GM21360 (cell line): ENCODE measurements at regions not wholly inside any gene's neighbourhood (a gene's known extent, or its start where the extent isn't known, plus 50 kb on each side); places are given as distances from the start of the nearest gene placed in this dataset.
"Not testable (repeated sequence)": the region's sequence is repeated elsewhere in the genome, so short reads cannot be mapped to it uniquely, and the experiment has no call there.

ENCODE experiments used
- ATAC-seq: cut with Tn5 transposase; IDR thresholded peaks from one replicate; pipeline ENCODE4 v1.9.1; 2021; ENCODE audit warnings: mild to moderate bottlenecking, moderate library complexity; ENCODE audit not compliant: unreplicated experiment

DNA sequence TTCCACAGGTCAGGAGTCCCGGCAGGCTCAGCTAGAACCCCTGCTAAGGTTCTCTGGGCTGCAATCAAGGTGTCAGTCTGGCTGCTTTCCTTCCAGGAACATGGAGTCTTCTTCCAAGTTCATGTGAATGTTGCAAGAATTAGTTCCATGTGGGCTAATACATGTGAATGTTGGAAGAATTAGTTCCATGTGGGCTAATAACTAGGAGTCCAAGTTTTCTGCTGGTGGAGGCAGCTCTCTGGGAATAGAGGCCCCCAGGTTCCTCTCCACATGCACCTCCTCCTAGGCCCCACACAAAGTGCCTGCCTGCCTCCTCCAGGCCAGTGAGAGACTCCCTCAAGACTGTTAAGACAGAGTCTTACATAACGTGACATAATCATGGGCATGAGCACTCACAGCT, 140.8 kb upstream of the SLC35G4 start:
- no peak for ATAC-seq

DNA sequence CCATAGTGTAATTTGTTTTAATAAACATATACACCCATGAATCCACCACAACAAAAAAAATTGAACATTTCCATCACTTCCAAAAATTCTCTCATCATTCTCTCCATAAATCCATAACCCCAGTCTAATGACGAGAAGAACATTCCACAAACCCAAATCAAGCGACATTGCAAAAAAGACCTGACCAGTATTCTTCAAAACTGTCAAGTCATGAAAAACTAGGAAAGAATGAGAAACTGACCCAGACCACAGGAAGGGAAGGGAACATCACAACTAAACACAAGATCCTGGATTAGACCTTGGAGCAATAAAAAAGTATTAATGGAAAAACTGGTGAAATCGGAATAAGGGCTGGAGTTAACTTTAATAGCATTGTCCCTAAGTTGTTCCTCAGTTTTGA, 141.3 kb upstream of the SLC35G4 start:
- no peak for ATAC-seq

DNA sequence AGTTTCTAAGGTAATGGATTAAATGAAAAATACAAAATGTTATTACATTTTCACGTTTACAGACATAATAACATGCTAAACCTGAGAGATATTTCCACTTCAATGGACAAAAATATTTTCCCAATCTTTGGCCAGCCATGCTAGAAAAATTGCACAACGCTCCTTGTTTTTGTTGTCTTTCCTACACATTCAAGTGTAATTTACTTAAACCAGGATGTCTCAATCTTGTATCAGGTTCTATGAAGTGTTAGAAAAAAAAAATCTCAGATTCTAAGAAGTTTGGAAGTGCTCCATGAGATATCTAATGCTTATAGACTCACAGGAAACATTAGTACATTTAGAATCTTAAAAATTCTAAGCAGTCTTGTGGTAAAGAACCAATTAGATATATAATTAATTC, 141.8 kb upstream of the SLC35G4 start:
- ATAC-seq, result no peak

DNA sequence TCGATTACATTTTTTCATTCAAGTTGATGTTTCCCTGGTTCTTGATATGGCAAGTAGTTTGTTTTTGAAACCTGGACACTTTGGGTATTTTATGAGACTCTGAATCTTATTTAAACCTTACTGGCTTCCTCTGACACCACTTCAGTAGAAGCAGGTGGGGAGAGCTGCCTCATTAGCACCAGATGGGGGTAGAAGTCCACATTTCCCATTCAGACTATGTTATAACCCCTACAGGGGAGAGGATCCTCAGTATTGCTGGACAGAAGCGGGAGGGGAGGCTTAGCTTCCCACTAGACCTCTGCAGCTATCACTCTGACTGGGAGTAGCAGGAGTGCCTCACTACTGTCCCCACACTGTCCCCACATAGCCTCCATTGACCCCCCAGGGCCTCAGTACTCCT, 145.3 kb upstream of the SLC35G4 start:
- ATAC-seq, result no peak

DNA sequence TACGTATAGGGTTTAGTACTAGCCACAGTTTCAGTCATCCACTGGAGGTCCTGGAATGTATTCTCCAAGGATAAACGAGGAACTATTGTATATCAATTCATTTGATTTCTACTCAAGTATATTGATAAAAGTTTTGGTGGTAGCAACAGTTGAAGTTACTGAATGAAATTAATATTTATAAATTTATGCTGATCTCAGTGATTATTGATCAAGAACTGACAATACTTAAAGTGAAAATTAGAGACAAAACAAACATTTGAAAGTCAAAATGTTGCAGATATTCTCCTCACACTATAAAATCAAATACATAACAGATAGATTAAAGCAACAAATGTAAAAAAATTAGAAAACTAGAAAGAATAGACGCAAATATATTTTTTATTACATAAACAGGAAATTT, 150.9 kb upstream of the SLC35G4 start:
- ATAC-seq, result no peak

DNA sequence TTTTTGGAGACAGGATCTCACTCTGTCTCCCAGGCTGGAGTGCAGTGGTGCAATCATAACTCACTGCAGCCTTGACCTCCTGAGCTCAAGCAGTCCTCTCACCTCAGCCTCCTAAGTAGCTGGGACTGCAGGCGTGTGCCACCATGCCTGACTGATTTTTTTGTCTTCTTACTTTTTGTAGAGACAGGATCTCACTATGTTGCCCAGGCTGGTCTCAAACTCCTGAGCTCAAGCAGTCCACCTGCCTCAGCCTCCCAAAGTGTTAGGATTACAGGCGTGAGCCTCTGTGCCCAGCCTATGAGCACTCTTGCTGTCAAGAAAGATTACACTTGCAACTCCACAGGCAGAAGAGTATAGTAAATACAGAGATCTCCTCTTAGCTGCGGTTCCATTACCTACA, 151.5 kb upstream of the SLC35G4 start:
- ATAC-seq, result not testable (repeated sequence)

DNA sequence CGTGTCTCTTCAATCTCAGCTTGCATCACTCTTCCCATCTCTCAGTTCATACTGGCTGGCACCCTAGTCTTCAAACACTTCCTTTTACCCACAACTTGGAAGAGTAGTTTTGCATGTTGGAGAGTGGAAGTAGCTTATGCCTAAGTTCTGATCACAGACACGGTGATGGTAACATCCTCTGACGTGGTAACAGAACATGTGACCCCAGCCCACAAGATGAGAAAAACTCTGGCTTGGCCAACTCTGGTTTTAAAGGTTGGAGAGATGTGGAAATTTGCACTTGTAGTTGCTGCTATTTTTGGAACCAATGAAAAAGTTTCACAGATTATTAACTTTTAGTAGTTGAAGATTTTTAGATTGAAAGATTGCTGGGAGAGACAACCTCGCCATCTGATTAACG, 155.4 kb upstream of the SLC35G4 start:
- no peak for ATAC-seq

DNA sequence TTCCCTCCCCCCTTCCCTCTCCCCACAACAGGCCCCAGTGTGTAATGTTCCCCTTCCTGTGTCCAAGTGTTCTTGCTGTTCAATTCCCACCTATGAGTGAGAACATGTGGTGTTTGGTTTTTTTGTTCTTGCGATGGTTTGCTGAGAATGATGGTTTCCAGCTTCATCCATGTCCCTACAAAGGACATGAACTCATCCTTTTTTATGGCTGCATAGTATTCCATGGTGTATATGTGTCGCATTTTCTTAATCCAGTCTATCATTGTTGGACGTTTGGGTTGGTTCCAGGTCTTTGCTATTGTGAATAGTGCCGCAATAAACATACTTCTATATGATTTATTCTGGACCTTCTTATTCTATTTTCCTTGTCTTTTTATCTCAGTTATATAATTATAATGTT, 165.2 kb upstream of the SLC35G4 start:
- ATAC-seq, result not testable (repeated sequence)

DNA sequence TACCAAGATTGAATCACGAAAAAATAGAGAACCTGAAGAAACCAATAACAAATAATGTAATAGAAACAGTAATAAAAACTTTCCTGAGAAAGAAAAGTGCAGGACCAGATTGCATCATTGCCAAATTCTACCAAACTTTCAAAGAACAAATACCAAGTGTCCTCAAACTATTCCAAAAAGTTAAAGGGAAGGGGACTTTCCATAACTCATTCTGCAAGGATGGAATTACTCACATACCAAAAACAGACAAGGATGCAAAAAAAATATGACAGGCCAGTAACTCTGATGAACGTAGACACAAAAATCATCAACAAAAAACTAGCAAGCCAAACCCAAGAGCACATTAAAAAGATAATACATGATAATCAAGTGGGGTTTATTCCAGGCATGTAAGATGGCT, 172.3 kb upstream of the SLC35G4 start:
- ATAC-seq, result no peak

DNA sequence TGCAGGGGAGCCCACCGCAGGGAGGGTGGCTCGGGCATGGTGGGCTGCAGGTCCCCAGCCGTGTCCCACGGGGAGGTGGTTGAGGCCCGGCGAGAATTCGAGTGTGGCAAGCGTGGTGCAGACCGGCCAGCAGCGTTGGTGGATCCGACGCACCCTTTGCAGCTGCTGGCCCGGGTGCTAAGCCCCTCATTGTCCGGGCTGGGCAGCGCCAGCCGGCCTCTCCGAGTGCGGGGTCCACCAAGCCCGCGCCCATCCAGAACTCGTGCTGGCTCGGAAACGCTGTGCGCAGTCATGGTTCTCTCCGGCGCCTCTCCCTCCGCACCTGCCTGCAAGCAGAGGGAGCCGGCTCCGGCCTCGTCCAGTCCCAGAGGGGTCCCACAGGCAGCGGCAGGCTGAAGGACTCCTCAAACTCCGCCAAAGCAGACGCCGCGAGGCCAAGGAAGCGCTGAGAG, 177.0 kb upstream of the SLC35G4 start:
- no peak for ATAC-seq

DNA sequence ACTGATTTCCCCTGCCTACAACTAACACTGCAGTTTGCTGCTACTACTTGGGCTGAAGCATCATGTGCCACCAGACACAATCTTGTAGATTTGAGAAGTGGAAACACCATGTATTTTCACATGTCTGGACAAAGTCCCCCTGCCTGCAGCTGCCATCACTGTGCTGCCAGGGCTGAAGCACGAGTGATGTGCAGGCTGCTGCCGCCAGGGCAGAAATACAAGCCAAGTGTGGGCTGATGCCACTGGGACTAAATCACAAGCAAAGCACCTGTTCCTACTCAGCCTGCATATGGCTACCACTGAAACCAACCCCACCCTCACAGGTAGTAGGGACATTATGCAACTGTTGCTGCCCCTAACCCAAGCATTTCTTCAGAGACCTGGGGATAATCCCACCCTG, 179.5 kb upstream of the SLC35G4 start:
- ATAC-seq, result no peak

DNA sequence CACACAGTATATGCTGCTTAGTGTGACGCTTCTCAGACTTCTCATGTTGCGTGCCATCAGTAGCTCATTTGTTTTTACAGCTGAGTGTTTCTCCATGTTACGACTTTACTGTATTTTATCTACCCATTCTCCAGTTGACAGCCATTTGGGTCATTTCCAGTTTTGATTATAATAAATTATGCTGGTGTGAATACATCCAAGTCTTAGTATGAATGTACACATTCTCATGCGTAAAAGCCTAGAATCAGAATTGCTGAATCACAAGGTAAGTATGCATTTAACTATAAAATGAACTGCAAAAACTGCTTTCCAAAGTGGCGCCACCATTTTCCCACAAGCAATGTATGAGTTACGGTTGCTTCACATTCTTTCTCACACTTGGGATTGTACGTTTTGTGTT, 184.2 kb upstream of the SLC35G4 start:
- ATAC-seq, result no peak

DNA sequence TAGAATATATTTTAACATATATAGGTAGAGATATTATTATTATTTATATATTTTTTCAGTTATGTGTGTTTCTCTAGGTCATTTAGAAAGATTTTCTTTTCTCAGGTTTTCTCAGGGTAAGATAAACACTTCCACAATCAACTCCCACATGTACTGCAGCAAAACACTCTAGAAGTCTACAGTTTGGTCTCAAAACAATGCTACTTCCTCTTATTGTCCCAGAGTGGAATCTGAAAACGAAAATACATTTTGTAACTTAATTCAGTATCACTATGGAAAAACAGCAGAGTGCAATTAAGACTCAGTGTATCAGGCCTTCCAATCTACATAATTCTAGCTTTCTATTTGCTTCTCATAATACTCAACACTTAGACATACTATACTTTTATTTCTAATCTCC, 190.1 kb upstream of the SLC35G4 start:
- ATAC-seq, result no peak

DNA sequence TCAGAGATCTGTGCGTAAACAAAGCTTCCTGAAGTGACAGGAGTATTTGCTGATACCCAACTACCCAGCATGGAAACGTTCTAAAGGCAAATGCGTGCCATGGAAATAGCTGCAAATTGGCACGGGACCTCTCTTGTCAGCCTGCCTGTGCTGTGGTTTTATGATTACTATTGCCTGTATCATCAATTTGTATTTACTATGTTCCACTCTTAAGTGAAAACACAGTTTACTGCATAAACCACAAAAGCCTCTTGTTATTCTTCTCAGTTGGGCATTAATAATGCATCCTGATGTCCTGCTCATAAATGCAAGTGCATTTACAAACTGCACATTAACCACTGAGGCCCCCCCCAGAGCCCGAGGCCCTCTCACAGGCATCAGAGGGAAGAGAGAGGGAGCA, 196.6 kb upstream of the SLC35G4 start:
- no peak for ATAC-seq

DNA sequence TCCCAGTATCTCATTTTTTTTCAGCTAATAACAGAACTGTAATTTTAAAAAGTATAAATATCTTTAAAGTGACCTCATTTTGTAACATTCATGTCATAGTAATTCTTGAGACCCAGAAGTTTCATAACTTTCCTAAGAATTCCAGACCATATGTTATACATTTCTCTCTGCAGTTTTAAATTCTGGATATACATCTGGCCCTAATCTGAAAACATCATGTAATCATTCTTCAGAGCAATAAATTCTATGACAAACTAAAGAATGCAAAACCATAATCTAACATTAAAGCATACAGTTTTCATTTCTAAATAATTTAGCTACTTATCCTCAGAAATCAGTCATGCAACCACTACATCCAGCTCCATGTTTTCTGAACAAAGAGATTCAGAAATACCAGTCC, 198.3 kb upstream of the SLC35G4 start:
- no peak for ATAC-seq

DNA sequence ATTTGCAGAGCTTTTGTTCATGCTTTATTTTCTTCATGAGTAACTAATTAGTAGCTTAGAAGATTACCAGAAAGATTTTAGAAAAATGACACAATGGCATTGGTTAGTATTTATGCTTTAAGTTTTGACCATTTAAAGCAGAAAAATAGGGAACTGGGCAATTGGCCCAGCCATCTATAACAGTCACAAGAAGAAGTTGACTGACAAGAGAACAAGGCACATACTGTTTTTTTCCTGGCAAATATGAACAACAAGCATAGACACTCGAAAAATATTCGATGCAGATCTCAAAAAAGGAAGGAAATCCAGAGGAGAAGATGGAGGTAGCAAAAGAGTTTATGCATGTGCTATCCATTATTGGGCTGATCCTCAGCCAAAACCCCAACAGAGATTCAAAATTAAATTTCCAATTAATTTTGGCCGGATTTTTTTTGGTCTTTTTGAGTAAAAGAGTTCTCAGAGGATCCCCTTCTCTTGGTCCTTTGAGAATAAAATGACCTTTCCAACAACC, 200.8 kb upstream of the SLC35G4 start:
- ATAC-seq, result no peak

DNA sequence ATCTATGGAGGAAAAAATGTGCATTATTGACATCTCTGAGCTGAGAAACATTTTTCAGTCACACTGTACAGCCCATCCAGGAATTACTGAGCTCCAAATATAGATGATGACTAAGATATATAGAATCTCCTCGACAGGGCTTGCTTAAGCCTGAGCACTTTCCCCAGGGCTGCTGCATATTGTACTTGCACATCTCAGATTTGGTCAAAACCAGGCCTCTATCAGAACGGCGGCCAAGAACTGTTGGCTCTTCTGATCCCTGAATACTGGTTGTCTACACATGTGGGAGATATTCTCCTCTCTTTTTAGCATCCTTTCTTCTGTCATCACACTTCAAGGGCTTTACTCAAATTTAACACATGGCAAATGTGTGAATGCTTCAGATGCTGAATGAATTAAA, 201.5 kb upstream of the SLC35G4 start:
- ATAC-seq, result no peak

DNA sequence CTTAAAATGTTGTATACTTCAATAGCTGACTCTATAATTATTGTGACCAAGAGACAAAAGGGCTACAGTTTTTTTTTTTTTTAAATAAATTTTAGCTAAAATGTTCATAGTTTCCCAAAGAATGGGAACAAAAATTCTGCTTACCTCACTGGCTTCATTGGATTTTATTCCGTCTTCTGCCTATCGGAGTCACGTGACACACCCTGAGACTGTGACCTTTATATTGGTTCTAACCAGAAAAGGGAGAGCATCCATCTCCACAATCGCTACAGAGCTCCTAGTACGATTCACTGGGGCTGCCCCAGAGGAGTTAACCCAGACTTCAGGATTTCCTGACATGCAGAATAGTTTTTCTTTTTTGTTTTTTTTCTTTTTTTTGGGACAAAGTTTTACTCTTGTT, 203.6 kb upstream of the SLC35G4 start:
- no peak for ATAC-seq

DNA sequence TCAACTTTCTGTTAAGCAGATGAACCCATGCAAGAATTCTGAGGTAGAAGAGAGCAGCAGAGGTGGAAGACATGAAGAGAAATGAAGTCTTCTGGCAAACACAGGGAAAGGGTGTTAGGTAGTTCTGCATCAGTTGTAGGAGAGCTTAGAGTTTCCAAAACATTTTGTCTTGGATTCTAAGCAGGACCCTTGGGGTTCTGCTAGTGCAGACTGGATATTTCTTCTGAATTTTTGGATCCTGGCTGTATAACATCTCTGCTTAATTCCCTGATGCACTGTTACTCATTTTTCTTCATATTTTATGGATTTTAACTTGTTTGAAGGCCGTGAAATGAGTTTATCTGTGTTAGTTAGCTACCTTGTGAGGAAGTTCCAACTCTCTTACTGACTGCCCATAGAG, 208.7 kb upstream of the SLC35G4 start:
- ATAC-seq, result no peak

DNA sequence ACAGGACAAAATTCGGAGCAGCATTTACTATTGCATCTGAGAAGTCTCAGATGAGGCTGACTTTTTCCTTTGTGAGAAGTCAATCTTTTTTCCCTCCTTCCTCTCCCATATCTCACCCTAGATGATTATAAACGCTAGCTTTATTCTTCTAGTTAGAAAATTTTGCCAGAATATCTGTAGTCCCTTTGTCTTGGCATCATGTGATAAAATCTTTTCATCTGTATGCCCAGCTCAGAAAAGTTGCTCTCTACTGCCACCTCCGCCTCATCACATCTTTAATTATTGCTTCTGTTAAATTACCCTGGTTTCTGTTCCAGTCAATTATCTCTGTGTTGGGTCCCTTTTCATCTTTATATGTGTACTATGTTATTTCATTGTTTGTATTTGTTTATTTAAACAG, 210.8 kb upstream of the SLC35G4 start:
- ATAC-seq, result no peak

DNA sequence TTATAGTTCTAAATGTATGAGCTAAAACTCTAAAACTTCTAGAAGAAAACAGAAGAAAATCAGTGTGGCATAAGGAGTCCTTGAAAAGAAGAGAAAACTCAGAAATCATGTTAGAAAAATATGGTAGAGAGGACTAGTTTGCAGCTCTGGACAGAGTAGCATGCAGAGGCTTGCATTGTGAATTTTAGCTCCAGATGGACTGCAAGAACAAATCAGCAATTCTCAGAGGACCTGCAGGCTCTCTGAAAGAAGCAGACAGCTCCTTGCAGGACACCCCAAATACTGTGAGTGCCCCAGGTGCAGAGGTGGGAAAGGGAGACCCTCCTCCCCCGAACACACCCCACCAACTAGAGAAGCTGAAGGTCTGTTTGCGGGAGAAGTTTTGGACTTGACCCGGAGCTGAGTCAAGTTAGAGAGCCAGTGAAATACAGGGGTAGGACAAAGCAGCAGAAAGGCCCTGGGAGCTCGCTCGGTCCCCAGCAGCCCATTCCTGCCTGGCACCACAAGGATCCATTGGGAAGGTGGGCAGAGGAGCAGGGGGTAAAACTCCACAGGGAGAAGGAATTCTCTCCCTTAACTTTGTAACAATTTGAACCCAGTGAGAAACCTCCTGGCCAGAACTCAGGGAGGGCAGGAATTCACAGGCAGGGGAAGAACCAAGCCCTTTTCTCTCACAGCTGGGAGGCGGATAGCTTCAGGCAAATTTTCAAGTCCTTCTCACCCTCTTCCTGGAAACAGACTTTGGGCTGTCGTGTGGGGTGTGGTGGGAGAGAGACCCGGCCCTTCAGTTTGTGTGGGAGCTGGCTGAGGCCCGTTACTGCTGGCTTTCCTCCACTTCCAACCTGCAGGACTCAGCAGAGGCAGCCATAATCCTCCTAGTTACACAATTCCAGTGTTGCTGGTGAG, 216.2 kb upstream of the SLC35G4 start:
- ATAC-seq, result no peak

DNA sequence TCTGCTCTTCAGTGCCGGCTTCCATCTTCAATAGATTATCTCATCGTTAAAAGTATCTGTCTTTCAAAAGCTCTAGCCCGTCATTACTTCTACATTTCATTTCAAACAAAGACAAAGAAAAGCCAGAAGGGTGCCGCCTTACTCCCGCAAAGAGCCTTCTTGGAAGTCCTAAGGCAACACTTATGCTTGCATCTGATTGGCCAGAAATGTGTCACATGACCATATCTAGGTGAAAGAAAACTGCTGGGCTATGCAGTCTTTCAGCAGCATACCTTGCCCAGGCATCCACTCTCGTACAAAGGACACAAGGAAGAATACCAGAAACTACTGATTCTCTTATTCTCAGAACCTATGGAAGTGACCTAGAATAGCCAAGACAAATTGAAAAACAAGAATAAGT, 217.1 kb upstream of the SLC35G4 start:
- no peak for ATAC-seq

DNA sequence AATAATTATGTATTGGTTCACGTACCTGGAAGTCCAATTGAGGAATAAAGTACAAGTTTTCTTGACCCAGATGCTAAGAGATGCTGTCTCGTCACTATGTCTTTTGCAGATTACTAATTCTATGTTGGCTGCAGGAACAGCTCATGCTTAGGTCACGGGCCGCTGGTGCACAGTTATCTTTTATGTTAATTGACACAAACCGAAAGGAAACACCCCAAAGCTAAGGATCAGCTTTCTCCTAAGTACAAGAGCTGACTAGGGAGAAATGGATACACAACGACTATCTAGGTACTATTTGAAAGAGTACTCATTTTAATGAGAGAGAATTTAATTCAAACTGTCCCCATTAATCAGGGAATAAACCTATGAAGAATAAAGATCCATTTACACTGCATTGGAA, 217.7 kb upstream of the SLC35G4 start:
- no peak for ATAC-seq
